ENCODE measurements at regions not wholly inside any gene's neighbourhood (a gene's known extent, or its start where the extent isn't known, plus 50 kb on each side); places are given as distances from the start of the nearest gene placed in this dataset.

- DNase-seq (ENCODE audit: low read depth in 2 of 2) = no peak
Measured at GRCh38 chr18:75502286-75502685, 74.8 kb upstream of the SMIM21 start.

- no peak for DNase-seq (ENCODE audit: low read depth in 2 of 2)
Measured at GRCh38 chr18:75500545-75500944, 73.0 kb upstream of the SMIM21 start.

DNA sequence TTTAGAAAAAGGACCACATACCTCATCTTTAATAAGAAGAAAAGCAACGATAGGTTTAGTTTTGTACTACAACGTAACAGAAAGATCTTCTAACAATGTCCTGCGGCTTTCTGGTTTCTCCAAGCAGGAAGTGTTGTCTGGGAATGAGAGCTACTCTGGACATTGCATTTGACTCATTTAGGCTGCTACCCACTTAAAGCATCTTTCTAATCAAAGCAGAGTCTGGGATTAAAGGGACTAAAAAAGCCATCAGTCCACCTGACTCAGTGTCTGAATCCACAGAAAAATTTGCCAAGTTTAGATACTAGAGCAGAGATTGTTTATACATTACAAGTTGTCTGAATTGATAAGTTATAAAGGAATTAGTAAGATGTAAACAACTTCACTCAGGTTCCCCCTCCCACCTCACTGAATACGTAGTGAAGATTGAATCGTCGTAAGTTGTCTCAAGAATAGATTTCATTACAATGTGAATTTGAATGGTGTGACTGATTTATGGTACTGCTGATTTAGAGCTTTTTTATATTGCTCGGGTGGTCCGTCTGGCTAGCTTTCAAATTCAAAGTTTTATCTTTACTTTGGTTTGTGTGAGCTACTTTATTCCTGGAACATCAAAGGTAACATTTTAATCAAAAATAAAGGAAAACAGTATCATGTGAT lies 70.2 kb upstream of the SMIM21 start:
- DNase-seq (ENCODE audit: low read depth in 2 of 2) = no peak

DNA sequence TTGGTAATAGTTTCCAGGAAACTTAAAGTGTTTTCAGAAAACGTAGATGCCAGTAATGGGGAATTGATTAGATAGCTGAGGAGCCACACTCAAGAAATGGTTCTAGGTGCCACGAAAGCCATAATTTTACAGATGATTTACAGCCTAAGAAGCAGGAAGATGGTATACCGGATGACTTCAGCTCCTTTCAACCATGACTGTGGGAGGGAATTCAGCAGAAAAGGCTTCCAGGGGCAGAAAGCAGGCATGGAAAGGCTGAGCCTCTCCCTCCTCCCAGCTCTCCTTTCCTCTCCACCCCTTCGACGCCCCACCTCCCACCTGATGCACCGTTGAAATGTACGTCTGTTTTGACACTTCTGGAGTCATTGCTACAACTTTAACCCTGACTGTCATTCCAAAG lies 68.6 kb upstream of the SMIM21 start:
- no peak for DNase-seq (ENCODE audit: low read depth in 2 of 2)

GRCh38 chr18:75492852-75493251 lies 65.3 kb upstream of the SMIM21 start:
- no peak for DNase-seq (ENCODE audit: low read depth in 2 of 2)

DNA sequence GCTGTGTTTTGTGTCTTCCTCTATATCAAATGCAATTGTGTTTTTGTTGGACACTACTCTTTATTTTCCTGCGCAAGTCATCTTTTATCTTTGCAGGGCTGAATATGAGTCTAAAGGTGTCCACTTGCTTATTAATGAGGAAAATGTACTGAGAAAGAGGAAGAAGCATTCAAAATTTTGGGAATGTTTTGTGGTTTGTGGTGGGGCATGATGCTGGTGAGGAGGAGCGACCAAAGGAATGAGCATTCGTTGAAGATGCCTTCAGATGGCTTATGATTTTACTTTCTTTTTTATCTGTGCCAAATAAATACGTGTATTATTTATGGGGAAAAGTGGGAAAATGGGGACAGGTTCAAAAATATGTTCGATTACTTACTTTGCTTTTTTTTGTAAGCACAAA lies 63.9 kb upstream of the SMIM21 start:
- no peak for DNase-seq (ENCODE audit: low read depth in 2 of 2)

DNA sequence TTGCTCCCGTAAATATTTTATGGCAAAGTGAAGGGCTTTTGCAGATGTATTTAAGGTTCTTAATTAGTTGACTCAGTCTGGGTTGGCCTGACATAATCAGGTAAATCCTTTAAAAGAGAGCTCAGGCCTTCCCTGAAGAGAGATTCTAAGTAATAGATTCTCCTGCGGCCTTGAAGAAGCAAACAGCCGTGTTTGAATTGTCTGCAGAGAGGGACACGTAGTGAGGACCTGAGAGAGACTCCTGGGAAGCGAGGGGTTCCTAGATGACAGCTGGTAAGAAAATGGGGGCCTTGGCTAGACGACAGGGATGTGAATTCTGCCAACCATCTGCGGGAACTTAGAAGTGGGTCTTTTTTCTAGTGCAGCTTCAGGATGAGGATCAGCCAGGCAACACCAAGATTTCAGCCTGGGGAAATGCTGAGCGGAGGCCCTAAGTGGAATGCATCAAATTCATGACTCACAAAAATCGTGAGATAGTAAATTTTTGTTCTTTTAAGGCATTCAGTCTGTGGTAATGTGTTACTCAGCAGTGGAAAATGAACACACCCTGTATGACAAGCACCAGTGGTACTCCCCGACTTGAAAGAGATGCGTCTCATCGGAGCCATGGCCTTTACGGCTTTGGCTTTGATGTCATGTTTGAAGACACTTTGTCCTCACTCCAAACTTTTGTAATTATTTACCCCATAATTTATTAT lies 62.1 kb upstream of the SMIM21 start:
- no peak for DNase-seq (ENCODE audit: low read depth in 2 of 2)

- DNase-seq (ENCODE audit: low read depth in 2 of 2) = no peak
Measured at GRCh38 chr18:75483662-75484061, 56.2 kb upstream of the SMIM21 start.

DNA sequence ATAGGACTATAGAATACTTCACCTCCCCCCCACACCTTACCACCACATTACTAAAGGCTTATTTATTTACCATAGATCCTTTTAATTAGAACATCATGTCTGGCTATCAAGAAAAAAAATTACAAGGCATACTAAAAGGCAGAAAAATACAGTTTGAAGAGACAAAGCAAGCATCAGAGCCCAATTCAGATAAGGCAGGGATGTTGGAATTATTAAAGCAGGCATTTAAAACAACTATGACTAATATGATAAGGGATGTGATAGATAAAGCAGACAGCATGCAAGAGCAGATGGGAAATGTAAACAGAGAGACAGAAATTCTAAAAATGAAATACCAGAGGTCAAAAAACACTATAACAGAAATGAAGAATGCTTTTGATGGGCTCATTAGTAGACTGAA lies 55.4 kb upstream of the SMIM21 start:
- DNase-seq (ENCODE audit: low read depth in 2 of 2) = no peak

GRCh38 chr18:75480487-75480886 lies 53.0 kb upstream of the SMIM21 start:
- no peak for DNase-seq (ENCODE audit: low read depth in 2 of 2)

DNA sequence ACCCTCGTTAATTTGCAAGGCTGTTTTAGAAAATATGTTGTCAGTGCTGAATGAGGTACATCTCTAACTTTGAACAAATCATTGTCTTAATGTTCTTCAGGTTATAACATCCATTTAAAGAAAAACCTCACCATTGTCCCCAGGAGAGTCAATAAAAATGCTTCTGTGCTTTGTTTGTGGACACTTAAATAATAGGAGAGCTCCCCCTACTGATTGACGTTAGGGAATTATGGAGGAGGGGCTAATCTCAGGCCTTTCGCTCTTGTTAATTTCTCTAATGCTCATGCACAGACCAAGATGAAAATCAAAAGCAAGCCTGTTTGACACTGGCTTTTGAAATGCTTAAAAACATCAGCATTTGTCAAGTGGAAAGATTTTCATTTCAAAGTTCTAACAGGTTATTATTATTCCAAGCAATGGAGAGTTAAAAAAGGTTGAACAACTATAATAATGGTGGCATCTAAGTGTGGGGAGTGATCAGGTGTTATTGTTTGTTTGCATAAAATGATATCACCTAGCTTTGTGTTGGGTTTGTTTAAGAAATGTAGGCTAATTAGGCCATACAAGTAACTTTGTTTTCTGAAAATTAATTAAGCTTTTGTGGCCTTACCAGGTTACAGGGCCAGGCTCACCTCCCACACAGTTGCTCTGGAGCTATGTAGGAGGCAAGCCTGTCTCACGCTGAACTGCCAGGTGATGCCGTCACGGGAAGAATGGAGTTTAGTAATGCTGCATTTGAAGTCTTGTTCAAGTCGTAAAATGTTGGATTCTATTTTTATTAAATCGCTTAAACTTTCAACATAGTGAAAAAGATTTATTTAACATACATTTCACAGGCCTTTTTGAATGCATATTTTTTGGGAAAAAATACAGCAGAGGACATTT lies 51.7 kb upstream of the SMIM21 start:
- DNase-seq (ENCODE audit: low read depth in 2 of 2) = peak; percentile 64 to 68

DNA sequence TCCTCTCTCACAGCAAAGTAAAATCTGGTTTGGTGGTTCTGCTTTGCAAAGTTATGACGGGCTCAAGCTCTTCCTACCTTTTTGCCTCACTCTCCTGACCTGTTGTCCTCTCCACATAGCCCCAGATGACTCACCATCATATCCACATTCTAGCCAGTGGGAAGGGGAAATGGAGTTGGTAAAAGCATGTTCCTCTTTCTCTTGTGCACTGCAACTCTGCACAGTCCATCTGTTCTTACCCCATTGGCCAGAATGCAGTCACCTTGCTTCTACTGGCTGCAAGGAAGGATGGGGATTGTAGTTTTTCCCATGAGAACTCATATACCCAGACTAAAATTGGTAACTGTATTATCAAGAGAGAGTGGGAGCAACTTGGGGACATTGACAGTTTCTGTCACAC lies 50.4 kb upstream of the SMIM21 start:
- DNase-seq (ENCODE audit: low read depth in 2 of 2) = peak; percentile 41 to 52

All from dermis microvascular lymphatic vessel endothelial cell (primary cell).